Left ventricle myocardium superior (tissue), 1 donor: ENCODE measurements at regions not wholly inside any gene's neighbourhood (a gene's known extent, or its start where the extent isn't known, plus 50 kb on each side); places are given as distances from the start of the nearest gene placed in this dataset.
"Not testable (repeated sequence)": the region's sequence is repeated elsewhere in the genome, so short reads cannot be mapped to it uniquely, and the experiment has no call there.

Experiments used
- ATAC-seq: fragments of 200-7000 bp; cut with Tn5 transposase; one replicate; pipeline ENCODE4 v1.9.1; 2020; ENCODE audit warnings: mild to moderate bottlenecking, moderate library complexity
- DNase-seq: peaks from one replicate; pipeline ENCODE4 v3.0.0-alpha.2; 2020
- intact Hi-C: fragments of 100-400 bp; cut with micrococcal nuclease; formaldehyde crosslinking; loops from one replicate; pipeline ENCODE4 v1.11.0; 2022
- donor health status: DM: no; HTN: yes; CAD: no; lungs with severe emphysema.

GRCh38 chr13:110046811-110047210, 260.1 kb downstream of the COL4A1 start:
- ATAC-seq (no peak), DNase-seq (no peak)
- intact Hi-C loops, result no loop called here

- DNase-seq (no peak), ATAC-seq (no peak)
- intact Hi-C loops, result no loop called here
Measured at GRCh38 chr13:110045919-110046318, 259.5 kb upstream of the IRS2 start.

- no peak for ATAC-seq
- DNase-seq, result no peak
Measured at GRCh38 chr13:110045202-110045601, 258.8 kb upstream of the IRS2 start.

GRCh38 chr13:110044551-110045111, 258.2 kb upstream of the IRS2 start:
- intact Hi-C loops, result no loop called here
- ATAC-seq, result no peak
- DNase-seq, result no peak

More at GRCh38 chr13:110045202-110045601, 258.8 kb upstream of the IRS2 start:
- intact Hi-C loops, result no loop called here

- DNase-seq (no peak), ATAC-seq (no peak)
- intact Hi-C loops, result no loop called here
Measured at GRCh38 chr13:110042253-110042950, 256.0 kb upstream of the IRS2 start.

GRCh38 chr13:110041638-110042037, 255.3 kb upstream of the IRS2 start:
- DNase-seq, ATAC-seq, intact Hi-C loops: not testable (repeated sequence)

- ATAC-seq, result no peak
- no peak for DNase-seq
- intact Hi-C loops, result no loop called here
Measured at GRCh38 chr13:110037925-110038573, 251.7 kb upstream of the IRS2 start.

GRCh38 chr13:110036060-110036459, 249.7 kb upstream of the IRS2 start:
- no peak for ATAC-seq
- intact Hi-C loops, result no loop called here
- DNase-seq, result no peak

GRCh38 chr13:110034031-110034549, 247.7 kb upstream of the IRS2 start:
- DNase-seq, result no peak
- no peak for ATAC-seq
- intact Hi-C loops, result no loop called here

GRCh38 chr13:110032969-110033368, 246.6 kb upstream of the IRS2 start:
- intact Hi-C loops, result no loop called here
- no peak for DNase-seq
- ATAC-seq, result no peak

GRCh38 chr13:110030394-110030928, 244.1 kb upstream of the IRS2 start:
- ATAC-seq, result no peak
- intact Hi-C loops, result no loop called here
- no peak for DNase-seq

GRCh38 chr13:110028838-110029621, 242.6 kb upstream of the IRS2 start:
- no peak for ATAC-seq

GRCh38 chr13:110028311-110028710, 241.9 kb upstream of the IRS2 start:
- ATAC-seq, result no peak
- no peak for DNase-seq
- intact Hi-C loops, result no loop called here

More at GRCh38 chr13:110028838-110029621, 242.6 kb upstream of the IRS2 start:
- intact Hi-C loops, result no loop called here
- no peak for DNase-seq

- DNase-seq, result no peak
- intact Hi-C loops, result no loop called here
- ATAC-seq, result no peak
Measured at GRCh38 chr13:110027470-110028240, 241.3 kb upstream of the IRS2 start.

GRCh38 chr13:110024645-110024980, 238.2 kb upstream of the IRS2 start:
- intact Hi-C loops, result no loop called here
- ATAC-seq (no peak), DNase-seq (no peak)

GRCh38 chr13:110023729-110024644, 237.6 kb upstream of the IRS2 start:
- intact Hi-C loops, result no loop called here
- ATAC-seq (peak; percentile 98), DNase-seq (peak; percentile 71)

GRCh38 chr13:110018009-110018408, 231.6 kb upstream of the IRS2 start:
- ATAC-seq (no peak), DNase-seq (no peak)
- intact Hi-C loops, result no loop called here

GRCh38 chr13:110017379-110017778, 231.0 kb upstream of the IRS2 start:
- ATAC-seq, result no peak
- intact Hi-C loops, result no loop called here
- DNase-seq, result no peak
